GM19035 (cell line): ENCODE measurements at regions not wholly inside any gene's neighbourhood (a gene's known extent, or its start where the extent isn't known, plus 50 kb on each side); places are given as distances from the start of the nearest gene placed in this dataset.

Source experiments
- ATAC-seq: cut with Tn5 transposase; IDR thresholded peaks from one replicate; pipeline ENCODE4 v1.9.1; 2021; ENCODE audit not compliant: unreplicated experiment

DNA sequence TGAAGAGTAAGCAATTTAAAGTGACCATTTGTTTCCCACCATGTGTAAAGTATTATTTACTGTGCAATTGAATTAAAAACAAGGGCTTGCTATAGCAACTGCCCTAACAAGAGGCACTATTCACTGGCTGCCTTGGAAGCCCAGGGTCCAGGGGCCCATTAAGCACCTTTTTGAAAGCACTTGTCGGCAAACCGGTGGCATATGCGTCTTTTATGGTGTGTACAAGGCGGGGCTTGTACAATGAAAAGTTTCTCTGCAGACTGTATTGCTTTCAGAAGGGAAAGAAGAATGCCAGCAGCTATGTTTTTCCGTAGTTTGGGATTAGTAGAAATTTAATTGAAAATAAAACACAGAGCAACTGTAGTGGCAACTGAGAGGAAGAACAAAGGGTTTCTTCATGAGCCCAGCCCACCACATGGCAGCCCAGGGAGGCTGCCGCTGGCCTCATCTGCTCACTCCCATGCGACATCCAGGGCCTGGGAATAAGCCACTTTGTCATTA, 279.5 kb upstream of the PARD3B start:
- no peak for ATAC-seq

DNA sequence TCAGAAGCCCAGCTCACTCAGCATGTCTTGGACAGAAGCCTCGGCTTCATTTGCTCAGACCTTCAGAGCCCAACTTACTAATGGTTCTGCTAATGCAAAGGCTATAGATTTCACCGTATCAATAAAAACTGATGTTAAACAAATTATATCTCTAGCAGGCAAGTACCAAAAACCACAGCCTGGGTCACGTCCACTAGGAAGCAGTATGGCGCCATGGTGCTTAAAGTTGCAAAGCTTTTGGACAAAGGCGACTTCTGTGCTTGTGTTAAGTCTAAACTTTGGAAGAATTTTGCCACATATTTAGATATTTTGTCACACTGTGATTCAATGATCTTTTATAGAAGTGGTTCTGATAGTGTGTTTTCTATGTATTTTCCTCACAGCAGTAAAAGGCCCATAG, 276.8 kb upstream of the PARD3B start:
- no peak for ATAC-seq

DNA sequence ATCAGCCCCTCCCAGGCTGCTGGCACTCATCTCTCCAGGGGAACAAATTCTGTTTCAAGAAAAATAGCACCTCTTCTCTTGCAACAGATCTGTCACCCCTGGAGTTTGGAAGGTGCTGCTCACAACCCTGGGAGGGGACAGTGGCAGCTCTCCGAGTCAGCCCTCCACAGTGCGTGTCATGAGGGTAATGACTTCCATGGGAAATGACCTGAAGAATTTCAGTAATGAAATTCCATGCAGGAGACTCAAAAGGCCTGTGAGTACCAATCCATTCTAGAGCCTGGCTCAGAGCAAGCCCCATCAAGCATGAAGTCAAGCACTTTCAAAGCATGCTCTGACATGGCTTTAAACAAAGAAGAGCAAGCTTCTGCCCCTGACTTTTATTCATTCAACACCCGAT, 276.3 kb upstream of the PARD3B start:
- no peak for ATAC-seq

- no peak for ATAC-seq
Measured at GRCh38 chr2:204272089-204272488, 273.2 kb upstream of the PARD3B start.

DNA sequence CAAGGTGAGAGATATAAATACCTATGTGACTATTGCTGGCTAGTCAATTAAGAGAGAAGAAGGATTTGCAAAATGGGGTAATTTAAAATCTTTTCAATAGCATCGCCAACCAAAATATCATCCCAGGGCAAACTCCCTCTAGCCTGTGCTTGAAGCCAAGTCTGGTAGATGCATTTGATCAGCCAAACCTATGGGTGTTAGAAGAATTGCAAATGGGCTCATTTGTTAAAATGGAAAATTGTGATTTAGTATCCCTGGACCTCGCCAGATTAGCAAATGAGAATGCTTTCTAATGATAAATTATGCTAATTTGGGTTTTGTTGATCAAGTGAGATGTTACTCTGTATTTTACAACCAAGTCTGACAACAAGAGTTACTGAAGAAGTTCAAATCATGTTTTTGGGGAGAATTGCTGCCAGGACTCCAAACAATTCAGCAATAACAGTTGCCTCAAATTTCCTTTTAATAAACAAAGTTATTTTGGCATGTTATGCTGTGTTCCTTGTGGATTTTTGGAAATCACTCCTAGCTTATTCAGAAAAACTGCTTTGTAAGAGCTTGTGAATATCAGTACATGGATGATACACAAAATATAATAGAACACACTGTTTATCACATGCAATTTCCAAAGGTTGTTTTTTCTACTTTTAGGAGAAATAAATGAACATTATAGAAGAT, 272.5 kb upstream of the PARD3B start:
- ATAC-seq = no peak

DNA sequence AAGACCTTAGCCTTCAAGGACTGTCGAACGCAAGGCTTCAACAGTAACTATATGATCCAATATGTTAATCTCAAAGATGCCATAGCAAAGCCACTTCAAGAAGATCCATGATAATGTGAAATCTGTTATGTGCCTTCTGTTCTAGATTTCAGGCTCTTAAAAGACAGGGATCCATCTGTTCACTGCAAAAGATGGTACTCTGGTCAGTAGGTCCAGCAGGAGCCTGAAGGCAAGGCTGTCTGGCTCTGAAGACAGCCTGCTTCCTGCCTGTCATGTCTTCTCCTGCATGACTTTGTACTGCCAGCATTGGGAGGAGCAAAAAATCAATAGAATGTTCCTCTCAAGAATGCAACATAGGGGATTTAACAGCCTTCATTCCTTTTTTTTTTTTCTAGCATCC, 270.8 kb upstream of the PARD3B start:
- no peak for ATAC-seq

DNA sequence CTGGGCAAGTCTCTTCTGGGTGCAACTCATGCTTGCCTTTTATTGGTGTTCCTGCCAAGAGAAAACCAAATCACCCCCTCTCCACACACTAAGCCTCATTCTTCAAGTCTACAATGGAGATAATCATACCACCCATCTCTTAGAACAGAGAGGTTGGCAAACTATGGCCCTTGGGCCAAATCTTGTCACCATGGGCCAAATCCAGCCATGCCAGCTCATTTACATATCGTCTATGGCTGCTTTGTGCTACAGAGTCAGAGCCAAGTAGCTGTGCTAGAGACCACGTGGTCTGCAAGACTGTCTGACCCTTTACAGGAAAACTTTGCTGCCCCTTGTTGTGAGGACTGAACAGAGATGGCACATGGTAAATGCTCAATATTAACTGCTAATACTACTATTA, 270.3 kb upstream of the PARD3B start:
- ATAC-seq = no peak

DNA sequence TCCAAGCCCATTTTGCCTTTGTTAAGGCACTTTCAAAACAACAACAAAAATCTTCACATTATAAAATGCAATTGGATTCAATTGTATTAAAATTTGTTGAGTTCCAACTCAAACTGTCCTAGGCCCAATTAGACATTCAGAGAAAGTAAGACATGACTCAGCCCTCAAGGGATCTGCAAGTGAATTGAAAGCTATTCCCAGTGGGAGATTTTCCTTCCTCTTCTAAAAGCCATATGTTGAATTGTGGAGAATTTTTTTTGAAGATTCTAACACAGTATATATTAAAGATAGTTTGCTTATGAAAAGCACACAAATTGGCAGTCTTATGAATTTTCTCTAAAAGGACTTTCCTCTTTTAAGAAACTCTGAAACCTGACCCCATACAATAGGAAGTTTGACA, 268.0 kb upstream of the PARD3B start:
- ATAC-seq = no peak

DNA sequence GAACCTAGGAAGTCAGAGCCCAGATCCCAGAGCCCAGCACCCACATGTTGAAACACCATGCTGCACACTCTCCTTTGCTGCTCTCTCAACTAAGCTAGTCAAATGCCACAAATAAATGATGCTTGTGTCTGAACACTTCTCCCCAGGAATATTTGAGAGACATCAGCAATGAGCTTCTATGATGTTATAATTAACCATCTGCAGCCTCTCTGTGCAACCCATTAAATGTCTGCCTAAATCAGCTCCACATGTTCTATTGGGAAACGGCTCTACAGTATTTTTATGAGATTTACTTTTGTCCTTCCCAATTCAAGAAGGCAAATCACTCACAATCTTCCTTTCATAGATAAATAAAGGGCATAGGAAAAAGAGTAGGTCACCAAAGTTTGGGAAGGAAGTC, 266.8 kb upstream of the PARD3B start:
- ATAC-seq = no peak

DNA sequence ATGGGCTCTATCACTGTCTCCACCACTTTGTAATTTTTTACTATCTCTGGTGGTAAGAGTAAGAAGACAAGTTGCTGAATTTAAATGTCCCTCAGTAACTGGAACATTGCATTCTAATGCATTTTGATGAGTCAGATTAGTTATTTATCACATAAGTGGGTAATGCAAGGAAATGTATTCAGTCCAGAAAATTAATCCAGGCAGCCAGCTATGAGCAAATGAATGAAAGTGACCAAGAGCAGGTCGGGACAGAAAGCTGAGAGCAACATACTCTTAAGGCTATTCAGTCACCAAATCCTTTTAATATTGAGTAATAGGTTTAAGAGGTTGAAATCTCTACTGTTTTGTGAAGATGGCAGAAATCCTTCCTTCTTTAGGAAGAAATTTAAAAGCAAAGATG, 265.5 kb upstream of the PARD3B start:
- ATAC-seq = no peak

GRCh38 chr2:204280262-204280668, 265.0 kb upstream of the PARD3B start:
- ATAC-seq = no peak

DNA sequence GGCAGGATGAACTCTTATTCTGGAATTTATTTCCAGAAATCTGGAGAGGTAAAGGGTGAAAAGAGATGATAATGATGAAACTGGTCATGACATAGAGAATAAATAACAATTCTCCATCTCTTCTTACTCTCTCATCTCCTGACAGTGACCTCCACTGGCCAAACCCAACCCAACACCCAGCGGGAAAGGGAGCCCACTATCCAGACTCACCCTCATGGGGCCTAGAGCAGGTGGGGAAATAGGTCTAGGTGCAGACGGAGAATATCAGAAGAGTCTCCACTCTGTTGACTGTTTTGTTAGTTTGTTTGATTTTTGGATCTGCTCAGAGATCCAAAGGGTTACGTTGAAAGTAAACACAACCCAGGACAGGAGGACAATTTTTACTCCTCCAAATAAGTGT, 263.2 kb upstream of the PARD3B start:
- ATAC-seq = no peak

- ATAC-seq = no peak
Measured at GRCh38 chr2:204282525-204282924, 262.8 kb upstream of the PARD3B start.

DNA sequence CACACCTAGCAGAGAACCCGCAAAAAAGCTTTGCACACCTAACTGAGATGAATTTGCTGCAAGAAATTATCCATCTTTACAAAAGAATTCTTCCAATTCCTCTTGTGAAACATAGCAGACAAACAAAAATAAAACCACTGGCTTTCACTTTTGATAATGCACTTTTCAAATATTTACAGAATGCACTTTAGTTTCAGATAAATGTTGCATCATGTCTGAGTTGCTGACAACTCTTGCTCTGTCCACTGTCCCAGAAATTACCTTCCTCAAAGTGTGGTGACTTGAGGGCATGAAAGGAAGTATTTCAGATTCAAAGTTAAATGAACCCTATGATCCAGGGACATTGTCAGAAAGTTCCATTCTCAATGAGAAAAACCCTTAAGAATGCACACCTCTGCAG, 256.2 kb upstream of the PARD3B start:
- ATAC-seq = no peak

DNA sequence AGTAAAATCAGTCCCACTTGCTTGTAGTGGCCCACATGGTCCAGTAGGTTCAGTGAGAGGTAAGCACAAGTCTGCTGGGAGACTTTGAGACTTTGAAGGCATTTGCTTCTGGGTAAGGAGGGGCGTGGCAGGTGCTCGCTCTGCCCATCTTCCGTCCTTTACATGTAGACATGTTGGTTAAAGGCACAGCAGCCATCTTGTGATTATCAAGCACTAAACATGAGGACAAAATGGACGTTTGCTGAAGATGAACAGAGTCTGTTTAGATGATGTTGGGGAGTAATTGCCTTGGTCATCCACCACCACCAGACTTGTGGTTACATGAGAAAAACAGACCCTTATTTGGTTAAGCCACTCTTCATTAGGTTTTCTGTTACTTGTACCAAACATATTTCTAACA, 252.8 kb upstream of the PARD3B start:
- no peak for ATAC-seq

- ATAC-seq = no peak
Measured at GRCh38 chr2:204293884-204294747, 251.2 kb upstream of the PARD3B start.

- ATAC-seq = no peak
Measured at GRCh38 chr2:204298404-204298803, 246.9 kb upstream of the PARD3B start.

DNA sequence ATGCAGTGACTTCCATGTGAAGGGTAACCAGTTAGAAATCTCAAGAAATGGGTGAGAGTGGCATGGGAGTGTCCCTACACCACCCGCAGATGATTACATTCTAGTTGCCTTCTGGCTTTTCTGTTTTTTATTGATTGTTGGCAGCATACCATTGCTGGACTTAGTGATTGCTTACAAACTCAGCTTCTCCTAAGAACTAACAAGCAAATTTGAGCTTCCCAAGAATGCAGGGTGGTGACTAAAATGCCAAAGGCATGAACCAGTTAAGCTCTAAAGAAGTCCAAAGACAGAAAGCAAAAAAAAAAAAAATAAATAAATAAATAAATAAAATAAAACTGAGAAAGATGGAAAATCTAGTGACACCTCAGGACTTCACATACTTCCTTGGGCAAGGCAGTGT, 245.5 kb upstream of the PARD3B start:
- no peak for ATAC-seq

GRCh38 chr2:204306667-204307066, 238.6 kb upstream of the PARD3B start:
- ATAC-seq = no peak

GRCh38 chr2:204312105-204312504, 233.2 kb upstream of the PARD3B start:
- ATAC-seq = no peak

DNA sequence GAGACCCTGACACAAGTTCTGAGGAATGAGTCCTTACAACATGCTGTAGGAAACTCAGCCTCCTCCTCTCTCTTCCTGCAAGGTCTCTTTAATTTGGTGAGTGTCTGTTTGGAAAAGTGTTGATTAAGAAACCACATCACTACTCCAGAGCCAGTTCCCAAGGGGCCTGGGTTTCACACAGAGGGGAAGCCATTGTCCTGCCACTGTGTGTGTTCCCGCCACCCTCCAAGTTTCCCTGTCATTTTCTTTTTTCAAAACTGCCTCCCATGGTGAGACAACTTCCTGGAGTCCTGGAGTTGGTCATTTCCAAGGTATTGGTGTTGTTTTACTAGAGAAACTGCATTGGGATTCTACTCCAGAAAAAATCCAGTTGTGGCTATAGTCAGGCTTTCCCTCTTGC, 232.0 kb upstream of the PARD3B start:
- no peak for ATAC-seq

DNA sequence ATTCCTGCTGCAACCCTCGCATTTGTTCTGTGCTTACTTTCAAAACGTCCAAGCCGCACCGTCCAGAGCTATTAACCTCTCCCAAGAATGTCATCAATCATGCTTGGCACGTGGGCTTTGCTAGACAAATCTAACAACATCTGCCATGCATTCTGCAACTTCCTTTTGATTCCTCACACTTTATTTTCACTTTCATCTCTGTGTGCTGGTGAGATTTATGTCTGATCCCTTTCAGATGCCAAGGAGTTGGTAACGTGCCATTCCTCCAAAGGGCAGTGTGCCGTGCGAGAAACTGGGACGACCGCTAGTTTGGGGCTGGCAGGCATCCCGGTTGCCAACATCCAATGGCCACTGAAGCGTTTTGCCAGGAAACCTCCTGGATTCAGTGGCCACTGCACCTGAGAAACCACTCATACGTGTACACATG, 230.0 kb upstream of the PARD3B start:
- no peak for ATAC-seq
